HG03066 (cell line): ENCODE measurements at regions not wholly inside any gene's neighbourhood (a gene's known extent, or its start where the extent isn't known, plus 50 kb on each side); places are given as distances from the start of the nearest gene placed in this dataset.
A peak's percentile ranks its signal among the peaks of the same experiment; 100 is the strongest.
"Not testable (repeated sequence)": the region's sequence is repeated elsewhere in the genome, so short reads cannot be mapped to it uniquely, and the experiment has no call there.

Experiments
- ATAC-seq: cut with Tn5 transposase; IDR thresholded peaks from one replicate; pipeline ENCODE4 v1.9.1; 2021; ENCODE audit warnings: low read depth; ENCODE audit not compliant: unreplicated experiment

DNA sequence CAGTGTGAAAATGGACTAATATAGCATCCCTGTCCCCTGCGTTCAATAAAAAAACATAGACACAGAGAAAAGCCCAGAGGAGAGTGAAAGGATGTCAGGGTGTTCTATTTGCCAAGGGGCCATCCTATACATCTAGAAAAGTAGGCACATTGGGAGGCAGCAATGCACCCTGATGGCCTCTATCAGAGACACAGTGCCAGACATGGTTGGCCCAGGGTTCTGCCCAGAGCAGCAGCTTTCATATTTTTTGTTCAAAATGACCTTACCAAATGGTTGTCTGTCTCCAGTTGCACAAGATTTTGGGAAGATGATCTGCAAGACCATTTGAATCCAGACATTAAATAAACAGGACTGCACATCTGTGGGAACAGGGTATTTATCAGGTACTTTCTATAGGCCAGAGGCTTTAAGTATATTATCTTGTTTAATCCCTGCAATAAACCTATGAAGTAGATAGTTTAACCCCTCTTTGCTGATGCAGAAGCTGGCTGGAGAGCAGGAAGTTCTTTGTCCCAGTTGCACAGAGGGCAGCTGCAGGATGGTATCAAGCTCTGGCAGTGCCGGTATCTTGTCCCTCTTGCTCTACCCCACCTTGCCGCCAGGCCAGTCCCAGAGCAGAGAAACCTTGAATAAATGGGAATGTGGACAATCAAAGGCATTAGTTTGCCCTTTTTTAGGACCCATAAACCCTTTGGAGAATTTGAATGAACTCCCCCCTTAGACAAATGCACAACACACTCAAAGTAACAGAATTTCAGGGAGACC lies 171.8 kb upstream of the PWP1 start:
- no peak for ATAC-seq

DNA sequence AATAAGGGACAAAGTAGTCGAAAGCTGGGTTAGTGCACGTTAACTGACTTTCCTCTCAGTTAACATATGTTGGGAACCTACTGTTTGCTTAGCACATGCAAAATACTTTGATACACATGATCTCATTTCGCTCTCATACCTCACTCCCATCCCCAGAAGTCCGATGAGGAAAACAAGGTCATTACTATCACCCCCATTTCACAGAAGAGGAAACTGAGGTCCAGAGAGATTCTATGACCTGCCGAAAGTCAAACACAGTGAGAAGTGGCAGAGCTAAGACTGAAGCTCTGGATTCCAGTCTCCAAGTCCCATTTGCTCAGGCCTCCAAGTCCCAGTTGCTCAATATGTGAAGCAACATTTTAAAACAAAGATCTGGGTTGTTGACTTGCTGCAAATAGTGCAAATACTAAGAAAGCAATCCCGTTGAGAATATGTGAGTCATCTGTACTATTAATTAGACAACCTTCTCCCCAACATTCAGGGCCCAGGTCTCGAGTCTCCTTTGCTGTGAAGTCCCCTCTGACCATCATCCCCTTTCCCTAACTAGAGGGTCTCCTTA lies 170.6 kb upstream of the PWP1 start:
- no peak for ATAC-seq

DNA sequence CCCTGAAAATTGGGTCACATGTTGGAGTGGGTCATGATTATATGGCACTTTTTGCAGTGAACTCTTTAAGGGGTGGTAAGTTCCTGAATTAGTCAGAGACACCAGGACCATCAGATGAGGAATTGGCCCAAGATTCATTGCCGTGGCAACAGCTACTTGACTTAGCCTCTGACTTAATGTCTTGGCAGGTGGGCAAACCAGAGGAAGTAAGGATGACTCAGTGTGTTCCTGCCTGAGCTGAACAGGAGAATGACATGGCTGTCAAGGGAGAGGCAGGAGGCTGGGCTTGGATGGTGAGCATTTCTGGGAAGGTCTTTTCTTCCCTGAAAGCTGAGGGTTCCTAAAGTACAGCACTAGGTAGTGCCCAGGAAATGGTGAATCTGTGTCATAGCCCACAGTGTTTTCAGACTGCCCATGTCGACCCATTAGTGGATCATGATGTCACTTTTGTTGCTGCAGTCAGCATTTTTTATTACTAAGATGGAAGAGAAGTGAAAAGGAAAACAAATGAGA lies 170.1 kb upstream of the PWP1 start:
- no peak for ATAC-seq

DNA sequence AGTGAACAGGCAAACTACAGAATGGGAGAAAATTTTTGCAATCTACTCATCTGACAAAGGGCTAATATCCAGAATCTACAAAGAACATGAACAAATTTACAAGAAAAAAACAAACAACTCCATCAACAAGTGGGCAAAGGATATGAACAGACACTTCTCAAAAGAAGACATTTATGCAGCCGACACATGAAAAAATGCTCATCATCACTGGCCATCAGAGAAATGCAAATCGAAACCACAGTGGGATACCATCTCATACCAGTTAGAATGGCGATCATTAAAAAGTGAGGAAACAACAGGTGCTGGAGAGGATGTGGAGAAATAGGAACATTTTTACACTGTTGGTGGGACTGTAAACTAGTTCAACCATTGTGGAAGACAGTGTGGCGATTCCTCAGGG lies 167.8 kb upstream of the PWP1 start:
- not testable (repeated sequence) for ATAC-seq

DNA sequence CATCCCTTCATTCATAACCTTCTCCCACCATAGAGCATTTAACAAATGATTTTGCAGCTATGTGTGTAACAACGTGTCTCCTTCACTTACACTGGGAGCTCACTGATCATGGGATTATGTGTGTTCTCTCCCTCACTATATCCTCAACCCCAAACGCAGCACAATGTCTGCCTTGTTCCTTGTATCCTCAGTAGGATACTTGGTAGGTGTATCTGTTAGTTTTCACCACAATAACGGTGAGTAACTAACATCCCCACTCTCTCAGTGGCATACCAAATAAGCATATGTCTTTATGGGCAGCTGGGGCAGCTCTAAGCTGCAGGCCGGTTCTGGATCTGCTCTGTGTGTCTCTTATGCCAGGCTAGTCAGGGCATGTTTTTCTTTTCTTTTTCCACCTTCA lies 166.7 kb upstream of the PWP1 start:
- ATAC-seq: no peak

DNA sequence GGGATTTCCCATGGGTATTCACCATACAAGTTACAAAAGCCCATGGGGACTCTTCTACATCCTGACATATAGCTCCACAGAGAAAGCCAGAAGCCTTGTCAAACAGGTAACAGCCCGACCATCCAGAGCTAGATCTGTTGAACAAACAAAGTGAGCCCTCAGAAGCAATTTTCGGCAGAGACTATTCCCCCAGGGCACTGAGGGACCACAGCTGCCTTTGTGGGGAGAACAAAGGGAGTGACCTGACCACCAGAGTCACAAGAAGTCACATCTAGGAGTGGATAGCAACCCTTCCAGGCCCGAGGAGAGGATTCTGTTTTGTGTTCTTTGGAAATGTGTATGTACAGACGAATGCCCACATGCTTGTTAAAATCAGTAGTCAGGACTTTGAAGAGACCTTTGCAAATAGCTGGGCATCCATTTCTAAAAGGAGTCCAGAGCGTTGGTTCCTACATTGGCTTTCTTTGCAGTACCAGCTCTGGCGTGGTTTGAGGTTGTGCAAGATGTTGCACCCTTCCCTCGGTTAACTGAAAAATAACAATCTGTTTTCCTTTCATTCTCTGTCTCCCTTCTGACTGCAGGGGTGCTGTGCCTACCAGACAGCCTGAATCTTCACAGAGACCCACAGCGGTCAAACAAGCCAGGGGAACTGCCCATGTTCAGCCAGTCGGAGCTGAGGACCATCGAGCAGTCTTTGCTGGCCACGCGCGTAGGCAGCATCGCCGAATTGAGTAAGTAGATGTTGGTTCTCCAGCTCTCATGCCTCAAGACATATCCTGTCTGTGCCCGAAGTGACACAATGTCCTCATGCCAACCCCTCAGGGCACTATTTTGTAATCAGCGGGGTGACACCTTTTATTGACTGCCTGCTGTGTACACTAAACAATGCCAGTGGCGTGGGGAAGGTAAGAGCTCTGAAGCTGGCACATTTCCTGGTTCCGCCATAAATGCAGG lies 165.4 kb upstream of the PWP1 start:
- ATAC-seq: no peak

DNA sequence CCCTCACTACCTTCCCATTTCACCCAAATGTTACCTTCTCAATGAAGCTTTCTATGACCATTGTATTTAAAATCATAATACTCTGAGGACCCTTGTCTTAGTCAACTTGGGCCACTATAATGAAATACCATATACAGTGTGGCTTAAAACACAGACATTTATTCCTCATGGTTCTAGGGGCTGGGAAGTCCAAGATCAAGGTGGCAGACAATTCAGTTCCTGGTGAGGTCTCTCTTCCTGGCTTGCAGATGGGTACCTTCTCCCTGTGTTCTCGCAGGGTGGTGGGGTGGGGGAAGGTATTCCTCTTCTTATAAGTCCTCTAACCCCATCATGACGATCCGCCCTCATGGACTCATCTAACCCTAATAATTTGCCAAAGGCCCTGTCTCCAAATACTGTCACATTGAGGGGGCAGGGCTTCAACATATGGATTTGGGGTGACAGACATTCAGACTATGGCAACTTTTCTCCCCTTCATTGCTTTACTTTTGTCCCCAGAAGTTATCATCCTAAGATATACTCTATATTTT lies 163.7 kb upstream of the PWP1 start:
- ATAC-seq: no peak

DNA sequence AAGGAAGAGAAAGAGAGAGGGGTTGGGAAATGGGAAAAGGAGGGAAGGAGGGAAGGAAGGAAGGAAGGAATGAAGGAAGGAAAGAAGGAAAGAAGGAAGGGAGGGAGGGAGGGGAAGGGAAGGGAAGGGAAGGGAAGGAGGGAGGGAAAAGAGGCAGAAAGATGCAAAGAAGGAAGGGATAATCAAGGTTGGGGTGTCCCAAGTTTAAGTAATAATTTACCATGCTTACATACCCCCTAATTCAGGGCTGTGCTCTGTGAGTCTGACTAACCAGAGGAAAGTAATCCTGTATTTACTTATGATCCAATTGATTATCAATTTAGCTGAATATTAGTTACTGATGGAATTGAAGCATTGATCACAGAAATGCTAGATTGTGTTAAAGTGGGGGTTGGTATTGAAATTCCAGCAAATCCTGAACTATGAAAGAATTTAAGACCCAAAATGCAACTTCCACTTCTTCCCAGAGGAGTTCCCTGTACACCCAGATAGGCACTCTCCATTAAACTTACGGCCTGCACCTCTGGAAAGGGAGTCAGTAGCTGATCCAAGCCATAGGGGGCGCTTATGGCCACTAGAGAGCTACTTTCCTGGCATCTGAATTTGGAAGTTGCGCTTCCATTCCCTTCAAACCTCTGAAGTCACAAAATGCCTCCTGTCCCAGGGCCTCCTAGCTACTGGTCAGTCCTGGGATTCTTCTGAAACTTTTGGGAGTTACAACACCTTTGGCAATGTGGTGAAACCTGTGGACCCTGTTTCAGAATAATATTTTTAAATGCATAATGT lies 162.7 kb upstream of the PWP1 start:
- no peak for ATAC-seq

DNA sequence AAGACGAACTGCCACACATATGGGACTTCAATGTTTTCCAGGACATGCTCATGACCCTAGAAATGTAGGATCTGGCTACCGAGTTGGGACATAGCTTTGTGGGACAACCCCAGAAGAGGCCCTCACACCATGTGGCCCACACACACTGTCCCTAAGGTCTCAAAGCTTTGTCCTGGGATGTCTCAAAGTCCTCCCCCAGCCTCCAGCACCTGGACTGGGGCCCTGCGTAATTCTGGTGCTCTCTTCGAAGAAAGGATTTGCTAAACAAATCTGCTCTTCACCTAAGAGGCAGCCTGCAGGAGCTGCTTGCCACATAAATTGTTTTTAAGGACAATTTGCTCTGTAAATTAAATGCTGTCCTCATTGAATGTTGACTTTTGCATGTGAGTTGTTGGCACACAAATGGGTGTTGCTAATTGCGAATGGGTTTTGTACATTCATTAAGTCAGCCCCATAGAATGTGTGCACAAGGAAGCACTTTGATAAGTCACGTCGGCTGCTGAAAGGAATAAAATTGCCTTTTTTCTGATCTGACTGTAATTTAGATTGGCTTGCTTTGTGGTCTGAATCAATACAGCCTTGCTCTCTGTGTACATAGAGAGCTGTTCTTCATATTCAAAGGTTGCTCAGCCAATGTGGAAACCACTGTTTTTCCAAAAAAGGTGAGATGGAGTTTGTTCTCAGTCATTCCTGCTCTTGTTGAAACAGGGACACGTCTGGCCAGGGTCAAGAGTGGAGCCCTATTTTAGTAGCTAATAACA lies 161.6 kb upstream of the PWP1 start:
- ATAC-seq: no peak

DNA sequence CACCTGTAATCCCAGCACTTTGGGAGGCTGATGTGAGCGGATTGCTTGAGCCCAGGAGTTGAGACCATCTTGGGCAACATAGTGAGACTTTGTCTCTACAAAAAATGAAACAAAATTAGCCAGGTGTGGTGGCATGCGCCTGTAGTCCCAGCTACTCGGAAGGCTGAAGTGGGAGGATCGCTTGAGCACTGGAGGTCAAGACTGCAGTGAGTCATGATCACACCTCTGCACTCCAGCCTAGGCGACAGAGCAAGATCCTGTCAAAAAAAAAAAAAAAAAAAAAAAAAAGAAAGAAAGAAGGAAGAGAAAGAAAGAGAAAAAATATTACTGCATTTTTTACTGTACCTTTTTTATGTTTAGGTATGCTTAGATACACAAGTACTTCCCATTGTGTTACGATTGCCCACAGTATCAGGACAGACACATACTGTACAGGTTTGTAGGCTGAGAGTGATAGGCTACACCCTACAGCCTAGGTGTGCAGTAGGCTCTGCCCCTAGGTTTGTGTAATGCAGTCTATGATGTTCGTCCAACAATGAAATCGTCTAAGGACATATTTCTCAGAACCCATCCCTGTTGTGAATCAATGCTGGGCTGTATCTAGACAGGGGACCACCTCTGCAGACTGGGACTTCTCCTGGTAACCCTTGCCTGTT lies 160.4 kb upstream of the PWP1 start:
- ATAC-seq: no peak

DNA sequence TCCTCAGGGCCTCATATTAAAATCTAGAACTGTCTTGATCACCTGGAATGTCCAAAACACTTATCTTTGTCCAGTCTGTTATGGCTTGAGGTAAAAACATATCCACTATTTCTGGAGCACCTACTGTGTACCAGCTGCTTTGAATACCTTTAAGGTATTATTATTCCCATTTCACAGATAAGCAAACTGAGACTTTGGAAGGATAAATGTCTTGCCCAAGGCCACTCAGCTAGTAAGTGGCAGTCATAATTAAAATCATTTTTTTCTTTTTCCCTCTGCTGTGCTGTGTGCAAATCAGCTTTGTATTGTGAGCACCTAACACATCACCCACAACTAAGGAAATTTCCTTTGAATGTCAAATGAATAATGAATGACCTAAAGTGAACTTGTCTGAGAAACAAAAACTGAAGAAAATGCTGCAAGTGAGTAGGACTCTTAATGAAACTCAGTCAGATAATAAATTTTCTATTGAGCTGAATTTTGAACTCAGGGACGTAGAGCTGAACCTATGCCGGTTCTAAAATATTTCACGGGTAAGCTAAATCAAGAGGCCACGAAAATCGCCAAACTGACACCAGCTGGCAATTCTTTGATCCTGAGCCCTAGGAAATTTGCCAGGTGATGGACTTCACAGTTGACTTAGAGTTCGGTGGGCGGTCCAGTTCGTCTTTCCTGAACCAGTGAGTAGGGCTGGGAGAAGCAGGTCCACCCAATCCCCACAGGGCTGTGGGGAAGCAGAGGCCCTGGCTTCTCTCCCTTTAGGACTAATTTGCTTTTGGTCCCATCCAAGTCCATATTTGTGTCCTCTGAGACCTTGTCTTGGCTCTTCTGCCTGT lies 159.7 kb upstream of the PWP1 start:
- no peak for ATAC-seq

DNA sequence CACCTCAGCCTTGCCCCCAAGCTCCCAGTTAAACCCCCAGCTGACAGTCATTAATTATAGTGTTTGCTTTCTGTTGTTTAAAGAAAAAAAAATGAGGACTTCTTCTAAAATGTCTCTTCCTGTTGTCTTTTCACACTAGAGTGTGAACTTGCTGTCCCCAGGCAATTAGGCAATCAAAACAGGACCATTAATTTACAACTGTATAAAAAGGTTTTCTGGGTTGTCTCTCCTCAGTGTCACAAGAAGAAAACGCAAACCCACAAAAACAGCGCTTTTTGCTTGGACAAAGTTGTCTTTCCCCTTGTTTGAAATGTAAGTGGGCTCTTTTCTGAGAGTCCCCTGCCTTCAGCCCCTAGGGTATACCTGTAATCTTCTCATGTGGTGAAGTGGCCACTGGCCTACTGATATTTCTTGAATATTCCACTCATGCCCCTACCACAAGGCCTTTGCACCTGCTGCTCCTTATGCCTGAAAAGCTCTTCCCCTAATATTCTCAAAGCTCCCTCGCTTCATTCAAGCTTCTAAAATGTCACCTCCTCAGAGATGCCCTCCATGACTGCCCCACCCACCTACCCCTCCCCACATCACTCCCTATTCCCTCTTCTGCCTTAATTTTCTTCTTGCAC lies 158.9 kb upstream of the PWP1 start:
- ATAC-seq: no peak

DNA sequence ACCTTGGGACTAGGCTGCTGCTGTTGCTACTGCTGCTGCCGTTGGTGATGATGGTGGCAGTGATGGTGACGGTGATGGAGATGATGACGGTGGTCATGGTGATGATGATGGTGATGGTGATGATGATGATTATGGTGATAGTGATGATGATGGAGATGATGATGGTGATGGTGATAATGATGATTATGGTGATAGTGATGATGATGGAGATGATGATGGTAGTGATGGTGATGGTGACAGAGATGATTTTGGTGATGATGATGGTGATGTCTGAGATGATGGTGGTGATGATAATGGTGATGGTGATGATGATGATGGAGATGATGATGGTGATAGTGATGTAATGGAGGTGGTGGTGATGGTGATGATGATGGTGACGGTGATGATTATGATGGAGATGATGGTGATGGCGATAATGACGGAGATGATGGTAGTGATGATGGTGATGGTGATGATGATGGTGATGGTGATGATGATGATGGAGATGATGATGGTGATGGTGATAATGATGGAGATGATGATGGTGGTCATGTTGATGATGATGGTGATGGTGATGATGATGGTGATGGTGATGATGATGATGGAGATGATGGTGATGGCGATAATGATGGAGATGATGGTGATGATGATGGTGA lies 156.8 kb upstream of the PWP1 start:
- no peak for ATAC-seq

DNA sequence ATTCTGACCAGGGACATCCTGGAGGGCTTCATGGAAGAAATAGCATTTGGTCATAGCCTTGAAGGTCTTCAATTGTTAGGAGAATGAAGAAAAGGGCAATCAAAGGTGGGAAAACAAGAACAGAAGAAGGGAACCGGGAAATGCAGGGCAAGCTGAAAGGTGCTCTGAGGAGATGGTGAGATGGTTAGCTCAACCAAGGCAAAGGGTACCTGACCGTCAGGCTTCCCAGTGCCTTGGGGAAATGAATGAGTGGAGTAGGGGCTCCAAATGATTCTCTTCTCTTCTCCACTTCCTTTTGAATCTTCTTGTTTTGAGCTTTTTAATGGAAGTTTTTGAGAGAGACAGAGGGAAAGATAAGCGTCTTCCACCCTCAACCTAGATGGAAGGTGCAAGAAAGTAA lies 155.6 kb upstream of the PWP1 start:
- ATAC-seq: no peak

DNA sequence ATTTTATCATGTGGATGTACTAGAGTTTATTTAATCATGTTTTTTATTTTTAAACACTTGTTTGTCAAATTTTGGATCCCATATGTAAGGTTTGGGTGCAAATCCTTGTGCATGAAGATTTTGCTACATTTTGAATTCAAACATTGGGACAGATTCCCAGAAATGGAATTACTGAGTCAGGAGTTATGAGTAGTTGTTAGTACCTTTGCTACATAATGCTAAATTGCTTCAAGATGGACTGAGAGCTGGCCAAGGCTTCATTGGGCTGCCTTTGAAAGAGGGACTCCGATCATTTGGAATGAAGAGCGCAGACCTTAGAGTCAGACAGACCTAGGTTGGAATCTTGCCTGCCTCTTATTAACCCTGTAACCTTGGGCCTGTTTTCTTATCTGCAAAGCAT lies 154.9 kb upstream of the PWP1 start:
- no peak for ATAC-seq

DNA sequence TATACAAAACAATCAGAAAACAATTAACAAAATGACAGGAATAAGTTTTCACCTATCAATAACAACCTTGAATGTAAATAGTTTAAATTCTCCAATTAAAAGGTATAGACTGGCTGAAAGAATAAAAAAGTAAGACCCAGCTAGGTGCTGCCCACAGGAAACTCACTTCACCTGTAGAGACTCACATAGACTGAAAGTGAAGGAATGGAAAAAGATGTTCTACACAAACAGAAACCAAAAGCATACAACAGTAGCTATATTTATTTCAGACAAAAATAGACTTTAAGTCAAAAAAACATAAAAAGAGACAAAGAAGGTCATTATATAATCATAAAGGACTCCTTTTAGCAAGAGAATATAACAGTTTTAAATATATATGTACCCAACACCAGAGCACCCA lies 152.4 kb upstream of the PWP1 start:
- ATAC-seq: peak; percentile 73

DNA sequence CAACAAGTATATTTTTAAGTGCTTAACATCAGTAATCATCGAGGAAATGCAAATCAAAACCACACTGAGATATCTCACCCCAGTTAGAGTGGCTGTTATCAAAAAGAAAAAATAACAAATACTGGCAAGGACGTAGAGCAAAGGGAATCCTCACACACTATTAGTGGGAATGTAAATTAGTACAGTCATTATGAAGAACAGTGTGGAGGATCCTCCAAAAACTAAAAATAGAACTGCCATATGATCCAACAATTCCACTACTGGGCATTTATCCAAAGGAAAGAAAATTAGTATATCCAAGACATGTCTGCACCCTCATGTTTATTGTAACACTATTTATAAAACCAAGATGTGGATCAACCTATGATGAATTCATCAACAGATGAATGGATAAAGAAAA lies 149.0 kb upstream of the PWP1 start:
- no peak for ATAC-seq
